Activated naive CD8-positive, alpha-beta T cell treated with anti-CD3 and anti-CD28 coated beads, Interleukin-2, amount 10 ng/mL, durations not matched to agents 7 days and 5 days (primary cell): ENCODE measurements at regions not wholly inside any gene's neighbourhood (a gene's known extent, or its start where the extent isn't known, plus 50 kb on each side); places are given as distances from the start of the nearest gene placed in this dataset.

Experiments
- ATAC-seq: fragments of 150-1000 bp; cut with Tn5 transposase; one replicate; pipeline ENCODE4 v1.10.0; 2021; ENCODE audit warnings: low read depth, moderate library complexity
- POLR2A ChIA-PET: fragments of 350-600 bp; sonication (Branson Sonifier 250); formaldehyde crosslinking; loops from one replicate; lab custom pipeline; 2021; ENCODE audit warnings: antibody characterized with exemption; lab: Charles Lee
- DNase-seq: peaks from one replicate; pipeline ENCODE4 v3.0.0; 2021
- H3K27ac Mint-ChIP-seq: one replicate; pipeline ENCODE4 v1.8.0; 2022; ENCODE audit warnings: mild to moderate bottlenecking, mixed read lengths
- H3K27me3 Mint-ChIP-seq: one replicate; pipeline ENCODE4 v1.8.0; 2022; ENCODE audit warnings: mild to moderate bottlenecking, moderate library complexity, mixed read lengths
- H3K36me3 Mint-ChIP-seq: one replicate; pipeline ENCODE4 v1.8.0; 2021; ENCODE audit warnings: mild to moderate bottlenecking, mixed read lengths
- H3K4me1 Mint-ChIP-seq: one replicate; pipeline ENCODE4 v1.8.0; 2021; ENCODE audit warnings: mixed read lengths
- H3K4me3 Mint-ChIP-seq: one replicate; pipeline ENCODE4 v1.8.0; 2022; ENCODE audit warnings: mild to moderate bottlenecking, moderate library complexity, mixed read lengths
- H3K9me3 Mint-ChIP-seq: one replicate; pipeline ENCODE4 v1.8.0; 2021; ENCODE audit warnings: mixed read lengths

DNA sequence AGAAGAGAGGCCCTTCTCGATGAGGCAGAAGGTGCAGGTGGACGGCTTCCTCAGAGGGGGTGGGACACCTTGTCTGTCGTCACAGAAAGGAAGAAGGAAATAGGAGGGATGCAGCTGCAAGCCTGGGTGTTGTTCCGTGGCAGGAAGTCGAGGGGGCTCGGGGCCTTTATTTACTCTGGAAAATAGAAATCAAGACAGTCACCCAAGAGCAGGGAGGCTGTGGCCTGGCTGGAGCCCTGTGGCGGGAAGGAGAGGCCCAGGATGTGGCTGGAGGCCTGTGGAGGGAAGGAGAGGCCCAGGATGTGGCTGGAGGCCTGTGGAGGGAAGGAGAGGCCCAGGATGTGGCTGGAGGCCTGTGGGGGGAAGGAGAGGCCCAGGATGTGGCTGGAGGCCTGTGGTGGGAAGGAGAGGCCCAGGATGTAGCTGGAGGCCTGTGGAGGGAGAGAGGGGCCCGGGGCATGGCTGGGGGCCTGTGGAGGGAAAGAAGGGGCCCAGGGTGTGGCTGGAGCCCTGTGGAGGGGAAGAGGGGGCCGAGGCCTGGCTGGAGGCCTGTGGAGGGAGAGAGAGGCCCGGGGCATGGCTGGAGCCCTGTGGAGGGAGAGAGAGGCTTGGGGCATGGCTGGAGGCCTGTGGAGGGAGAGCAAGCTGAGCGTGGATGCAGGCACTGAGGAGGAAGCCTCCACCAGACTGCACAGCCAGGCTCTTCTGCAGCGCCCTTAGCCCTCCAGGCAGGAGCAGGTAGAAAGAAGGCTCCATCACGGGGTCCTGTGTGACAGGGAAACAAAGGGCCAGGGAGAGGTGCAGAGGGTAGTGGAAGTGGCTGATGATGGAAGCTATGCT, 97.3 kb upstream of the SFMBT2 start:
- Mint-ChIP-seq H3K27me3 (no peaks in the 10 kb centered on the region), H3K36me3 (peaks cover 58% of the 10 kb centered on the region), H3K4me1 (peaks cover 55% of the 10 kb centered on the region), H3K9me3 (peaks cover 39% of the 10 kb centered on the region), H3K4me3 (peak overlapping the region; percentile 58), H3K27ac (peak overlapping the region; percentile 89)
- ATAC-seq (peak; percentile 80), DNase-seq (peak; percentile 88)
- POLR2A ChIA-PET = interaction anchor here (0.6 to 3.6 kb wide), 8 partner anchors 14 to 581 kb away, joined by 3 to 20 read pairs (median 7); partner anchors contain the start of gene SFMBT2

DNA sequence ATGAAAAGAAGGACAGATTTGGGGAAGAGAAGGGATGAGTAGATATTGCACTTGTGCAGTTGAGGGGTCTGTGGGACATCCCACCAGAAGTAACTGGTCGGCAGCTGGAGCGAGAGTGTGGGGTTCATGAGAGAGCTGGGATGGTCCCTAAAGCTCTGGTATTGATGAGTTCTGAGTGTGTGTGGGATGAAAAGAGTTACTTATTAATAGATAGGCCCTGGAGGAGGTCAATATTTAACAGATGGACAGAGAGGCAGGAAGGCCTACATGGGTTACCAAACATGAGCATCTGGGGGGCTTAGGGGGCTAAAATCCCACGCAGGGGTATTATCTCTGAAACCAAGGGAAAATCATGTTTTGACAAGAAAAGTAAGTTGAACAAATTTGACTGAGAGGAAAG, 95.7 kb upstream of the SFMBT2 start:
- Mint-ChIP-seq H3K36me3 (peaks cover 56% of the 10 kb centered on the region), H3K27ac (peak overlapping the region; percentile 89), H3K4me3 (peak overlapping the region; percentile 3), H3K4me1 (peaks cover 54% of the 10 kb centered on the region), H3K9me3 (peaks cover 36% of the 10 kb centered on the region), H3K27me3 (no peaks in the 10 kb centered on the region)
- ATAC-seq (no peak), DNase-seq (no peak)
- POLR2A ChIA-PET = interaction anchor here (1.1 to 3.6 kb wide), 3 partner anchors 22 to 95 kb away, joined by 5 to 20 read pairs (median 15); partner anchors contain the start of gene SFMBT2

DNA sequence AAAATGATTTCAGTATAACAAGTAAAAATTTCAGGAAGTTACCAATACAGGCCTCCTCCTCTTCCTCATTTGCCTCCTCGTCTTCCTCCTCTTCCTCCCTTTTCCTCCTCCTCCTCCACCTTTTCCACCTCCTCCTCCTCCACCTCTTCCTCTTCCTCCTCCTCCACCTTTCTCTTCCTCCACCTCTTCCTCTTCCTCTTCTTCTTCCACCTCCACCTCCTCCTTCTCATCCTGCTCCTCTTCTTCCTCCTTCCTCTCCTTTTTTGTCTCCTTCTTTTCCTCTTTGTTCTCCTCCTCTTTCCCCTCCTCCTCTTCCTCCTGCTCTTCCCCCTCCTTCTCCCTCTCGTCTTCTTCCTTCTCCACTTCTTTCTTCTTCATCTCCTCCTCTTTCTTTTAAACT, 94.4 kb upstream of the SFMBT2 start:
- Mint-ChIP-seq H3K36me3 (peaks cover 44% of the 10 kb centered on the region), H3K4me1 (peaks cover 57% of the 10 kb centered on the region), H3K9me3 (peaks cover 27% of the 10 kb centered on the region), H3K27ac (peak overlapping the region; percentile 64), H3K27me3 (no peaks in the 10 kb centered on the region), H3K4me3 (no peak overlapping the region)
- DNase-seq (no peak), ATAC-seq (no peak)
- POLR2A ChIA-PET = no interaction called here

DNA sequence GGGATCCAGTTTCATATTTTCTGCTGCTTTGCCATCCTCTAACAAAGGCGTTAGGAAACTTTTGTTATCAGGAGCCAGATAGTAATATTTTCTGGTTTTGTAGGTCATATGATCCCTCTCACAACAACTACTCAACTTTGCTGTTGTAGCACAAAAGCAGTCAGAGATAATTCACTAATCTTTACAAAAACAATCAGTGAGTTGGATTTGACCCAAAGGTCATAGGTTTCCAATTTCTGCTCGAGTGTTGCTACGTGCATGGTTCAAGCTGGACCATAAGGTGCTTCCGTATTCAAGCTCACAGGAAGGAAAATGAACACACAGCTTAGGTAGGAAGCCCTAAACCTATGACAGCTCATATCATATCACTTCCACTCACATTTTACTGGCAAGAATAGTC, 92.4 kb upstream of the SFMBT2 start:
- Mint-ChIP-seq H3K9me3 (peaks cover 14% of the 10 kb centered on the region), H3K4me3 (no peak overlapping the region), H3K27me3 (no peaks in the 10 kb centered on the region), H3K36me3 (peaks cover 26% of the 10 kb centered on the region), H3K4me1 (peaks cover 43% of the 10 kb centered on the region), H3K27ac (no peak overlapping the region)
- DNase-seq (no peak), ATAC-seq (no peak)
- POLR2A ChIA-PET = interaction anchor here (0.8 to 0.9 kb wide), 2 partner anchors 19 to 93 kb away, joined by 3 to 4 read pairs; no protein-coding TSS in a partner anchor

DNA sequence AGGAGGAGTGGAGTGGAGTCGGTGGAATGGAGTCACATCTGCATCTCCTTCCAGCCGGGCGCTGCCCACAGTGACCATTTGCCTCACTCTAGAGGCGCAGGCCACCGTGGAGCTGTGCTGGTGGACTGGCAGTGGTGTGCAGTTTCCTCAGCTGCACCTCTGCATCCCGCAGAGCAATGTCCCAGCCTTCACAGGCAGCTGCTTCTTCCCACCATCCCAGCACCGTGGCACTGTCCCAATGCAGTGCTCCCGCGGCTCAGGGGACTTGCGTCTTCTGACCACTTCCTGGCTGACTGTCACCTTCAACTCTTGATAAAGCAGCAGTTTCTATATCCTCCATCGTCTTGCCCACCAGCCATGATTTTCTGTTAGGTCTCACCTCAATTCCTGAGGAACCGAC, 90.3 kb upstream of the SFMBT2 start:
- Mint-ChIP-seq H3K9me3 (peaks cover 11% of the 10 kb centered on the region), H3K27me3 (no peaks in the 10 kb centered on the region), H3K27ac (peak overlapping the region; percentile 66), H3K4me1 (peaks cover 36% of the 10 kb centered on the region), H3K36me3 (peaks cover 13% of the 10 kb centered on the region), H3K4me3 (peak overlapping the region; percentile 36)
- ATAC-seq = peak; percentile 86
- POLR2A ChIA-PET = interaction anchor here (1.1 to 2.1 kb wide), 3 partner anchors 9 to 21 kb away, joined by 3 to 9 read pairs (median 5); no protein-coding TSS in a partner anchor
- DNase-seq = peak; percentile 45

DNA sequence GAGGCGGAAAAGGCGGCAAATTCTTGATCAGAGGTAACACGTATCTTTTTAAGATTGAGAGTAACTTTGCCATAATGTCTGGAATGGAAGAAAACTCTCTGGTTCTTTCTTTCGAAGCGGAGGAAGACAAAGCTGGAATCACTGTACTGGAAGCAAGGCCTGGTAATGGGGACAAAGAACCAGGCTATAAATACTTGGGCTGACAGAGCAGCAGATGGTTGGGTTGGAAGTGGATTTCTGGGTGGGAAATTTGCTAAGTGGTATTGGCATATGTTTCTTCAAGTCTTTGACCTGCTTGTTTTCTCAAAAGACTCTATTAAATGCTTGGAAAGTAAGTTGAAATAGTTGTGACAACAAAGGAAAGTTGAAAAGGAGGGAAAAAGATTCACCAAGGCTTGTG, 87.3 kb upstream of the SFMBT2 start:
- no peak overlapping the region for H3K4me3 Mint-ChIP-seq
- H3K36me3 Mint-ChIP-seq = peaks cover 2% of the 10 kb centered on the region
- peaks cover 40% of the 10 kb centered on the region for H3K4me1 Mint-ChIP-seq
- H3K9me3 Mint-ChIP-seq = peaks cover 4% of the 10 kb centered on the region
- POLR2A ChIA-PET = no interaction called here
- no peaks in the 10 kb centered on the region for H3K27me3 Mint-ChIP-seq
- DNase-seq (no peak), ATAC-seq (no peak)
- no peak overlapping the region for H3K27ac Mint-ChIP-seq

DNA sequence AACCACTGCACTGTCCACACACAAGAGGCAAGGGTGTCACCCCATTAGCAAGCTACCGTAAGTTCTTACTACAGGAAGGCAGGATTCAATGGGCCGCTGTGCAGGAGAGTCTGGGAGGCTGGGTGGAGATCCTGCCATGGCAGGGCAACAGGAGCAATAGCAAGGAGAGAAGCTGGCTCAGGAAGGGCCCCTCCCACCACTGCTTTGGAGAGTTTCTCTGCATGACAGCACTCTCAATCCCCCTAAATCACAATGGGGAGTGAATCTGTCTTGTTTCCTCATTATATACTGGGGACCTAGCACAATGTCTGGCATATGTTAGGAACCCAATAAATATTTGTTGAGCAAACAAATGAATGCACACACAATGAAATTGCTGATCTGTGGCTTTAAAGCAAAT, 83.2 kb upstream of the SFMBT2 start:
- POLR2A ChIA-PET = interaction anchor here (1.1 to 2.6 kb wide), 3 partner anchors 9 to 14 kb away, joined by 4 to 15 read pairs (median 6); no protein-coding TSS in a partner anchor
- H3K27ac Mint-ChIP-seq = no peak overlapping the region
- no peaks in the 10 kb centered on the region for H3K27me3 Mint-ChIP-seq
- DNase-seq (no peak), ATAC-seq (no peak)
- H3K4me1 Mint-ChIP-seq = peaks cover 53% of the 10 kb centered on the region
- no peak overlapping the region for H3K4me3 Mint-ChIP-seq
- H3K9me3 Mint-ChIP-seq = peaks cover 9% of the 10 kb centered on the region
- H3K36me3 Mint-ChIP-seq = peaks cover 16% of the 10 kb centered on the region

DNA sequence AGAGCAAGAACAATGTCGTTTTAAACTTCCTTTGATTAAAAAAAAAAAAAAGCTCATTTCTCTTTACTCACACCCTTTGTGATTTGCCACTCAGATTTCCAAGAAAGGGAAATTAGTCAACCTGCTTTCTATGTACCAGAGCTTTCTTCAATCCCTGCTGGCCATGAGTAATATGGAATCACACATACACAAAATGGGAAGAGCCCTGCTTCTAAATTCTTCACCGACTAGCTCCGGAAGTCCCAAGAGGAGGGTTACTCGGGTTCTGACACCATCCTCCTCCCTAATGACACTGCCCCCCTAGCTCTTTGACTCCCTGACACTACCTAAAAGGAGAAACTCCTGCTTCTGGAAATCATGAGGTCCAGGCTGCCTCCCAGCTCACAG, 81.8 kb upstream of the SFMBT2 start:
- H3K9me3 Mint-ChIP-seq = peaks cover 11% of the 10 kb centered on the region
- peak overlapping the region; percentile 81 for H3K27ac Mint-ChIP-seq
- no peak for DNase-seq
- no peaks in the 10 kb centered on the region for H3K27me3 Mint-ChIP-seq
- POLR2A ChIA-PET = interaction anchor here (0.9 to 2.6 kb wide), 4 partner anchors 9 to 20 kb away, joined by 3 to 15 read pairs (median 6); no protein-coding TSS in a partner anchor
- H3K36me3 Mint-ChIP-seq = peaks cover 20% of the 10 kb centered on the region
- ATAC-seq = peak; percentile 6
- peak overlapping the region; percentile 53 for H3K4me3 Mint-ChIP-seq
- peaks cover 58% of the 10 kb centered on the region for H3K4me1 Mint-ChIP-seq

DNA sequence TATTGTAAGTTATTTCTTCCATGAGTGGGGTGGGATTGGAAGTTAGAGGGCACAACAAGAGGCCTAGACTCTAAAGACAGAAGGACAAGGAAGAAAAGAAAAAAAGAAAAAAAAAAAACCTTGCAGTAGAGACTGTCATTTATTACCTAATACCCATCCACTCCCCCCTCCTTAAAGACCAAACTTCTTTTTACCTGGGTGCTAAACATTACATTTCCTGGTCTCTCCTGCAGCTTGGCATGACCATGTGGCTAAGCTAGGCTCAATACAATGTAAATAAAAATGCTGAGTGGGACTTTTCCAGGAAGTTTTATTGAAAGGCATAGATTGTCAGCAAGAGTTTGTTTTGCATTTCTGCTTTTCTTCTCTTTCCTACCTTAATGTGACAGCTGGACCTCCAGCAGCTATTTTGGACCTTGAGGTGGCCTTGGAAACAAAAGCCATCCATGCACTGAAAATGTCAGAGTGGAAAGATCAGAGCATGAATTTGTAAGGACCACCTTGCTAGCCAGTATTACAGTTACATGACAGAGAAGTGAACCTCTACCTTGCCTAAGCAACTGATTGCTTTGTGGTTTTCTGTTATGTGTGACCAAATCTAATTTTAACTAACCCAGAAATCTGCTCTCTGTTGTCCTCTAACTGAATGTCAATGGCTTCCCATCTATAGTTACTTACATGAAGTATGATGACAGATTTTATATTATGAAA, 81.3 kb upstream of the SFMBT2 start:
- H3K4me3 Mint-ChIP-seq = peak overlapping the region; percentile 53
- DNase-seq (no peak), ATAC-seq (peak; percentile 73)
- H3K27me3 Mint-ChIP-seq = no peaks in the 10 kb centered on the region
- H3K4me1 Mint-ChIP-seq = peaks cover 57% of the 10 kb centered on the region
- peaks cover 11% of the 10 kb centered on the region for H3K9me3 Mint-ChIP-seq
- peak overlapping the region; percentile 81 for H3K27ac Mint-ChIP-seq
- H3K36me3 Mint-ChIP-seq = peaks cover 24% of the 10 kb centered on the region
- POLR2A ChIA-PET = interaction anchor here (0.7 to 2.6 kb wide), 5 partner anchors 8 to 1549 kb away, joined by 3 to 15 read pairs (median 4); no protein-coding TSS in a partner anchor

DNA sequence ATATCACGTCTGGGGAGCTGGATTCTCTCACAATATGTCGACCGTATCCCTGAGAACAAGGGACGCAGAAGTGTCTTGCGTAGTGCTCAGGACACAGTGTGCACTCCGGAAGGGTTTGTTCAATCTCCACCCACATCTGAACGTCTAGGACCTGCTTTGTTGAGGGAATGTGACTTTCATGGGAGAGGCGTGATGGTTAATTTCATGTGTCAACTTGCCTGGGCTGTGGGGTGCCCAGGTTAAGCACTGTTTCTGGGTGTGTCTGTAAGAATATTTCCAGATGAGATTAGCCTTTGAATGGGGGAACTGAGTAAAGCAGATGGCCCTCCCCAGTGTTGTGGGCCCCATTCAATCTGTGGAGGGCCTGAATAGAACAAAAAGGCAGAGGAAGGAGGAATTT, 80.4 kb upstream of the SFMBT2 start:
- H3K4me1 Mint-ChIP-seq = peaks cover 60% of the 10 kb centered on the region
- POLR2A ChIA-PET = interaction anchor here (0.7 to 2.6 kb wide), 3 partner anchors 10 to 1548 kb away, joined by 3 to 15 read pairs (median 9); no protein-coding TSS in a partner anchor
- peak overlapping the region; percentile 78 for H3K27ac Mint-ChIP-seq
- no peak for ATAC-seq
- no peak for DNase-seq
- peaks cover 26% of the 10 kb centered on the region for H3K36me3 Mint-ChIP-seq
- H3K27me3 Mint-ChIP-seq = no peaks in the 10 kb centered on the region
- H3K9me3 Mint-ChIP-seq = peaks cover 13% of the 10 kb centered on the region
- no peak overlapping the region for H3K4me3 Mint-ChIP-seq

DNA sequence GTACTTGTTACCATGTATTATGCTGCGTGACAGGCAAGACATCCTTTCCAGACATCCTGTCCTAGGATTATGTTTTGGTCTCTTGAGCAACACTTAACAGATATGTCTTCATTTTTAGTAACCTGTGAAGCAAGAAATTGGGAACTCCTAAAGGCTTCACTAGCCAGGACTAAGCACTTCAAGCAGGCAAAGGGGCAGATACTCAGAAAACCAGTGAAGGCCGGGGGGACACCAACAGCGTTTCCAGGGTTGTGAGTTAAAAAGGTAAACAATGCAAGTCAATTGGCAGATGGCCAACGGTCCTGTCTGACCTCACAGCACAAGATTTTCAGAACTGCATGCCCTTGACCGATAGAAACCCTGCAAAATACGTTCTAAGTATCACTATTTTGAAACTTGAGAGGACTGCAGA, 77.6 kb upstream of the SFMBT2 start:
- Mint-ChIP-seq H3K4me1 (peaks cover 73% of the 10 kb centered on the region), H3K27ac (no peak overlapping the region), H3K4me3 (no peak overlapping the region), H3K36me3 (peaks cover 35% of the 10 kb centered on the region), H3K27me3 (no peaks in the 10 kb centered on the region), H3K9me3 (peaks cover 15% of the 10 kb centered on the region)
- POLR2A ChIA-PET = no interaction called here
- ATAC-seq = no peak
- no peak for DNase-seq

DNA sequence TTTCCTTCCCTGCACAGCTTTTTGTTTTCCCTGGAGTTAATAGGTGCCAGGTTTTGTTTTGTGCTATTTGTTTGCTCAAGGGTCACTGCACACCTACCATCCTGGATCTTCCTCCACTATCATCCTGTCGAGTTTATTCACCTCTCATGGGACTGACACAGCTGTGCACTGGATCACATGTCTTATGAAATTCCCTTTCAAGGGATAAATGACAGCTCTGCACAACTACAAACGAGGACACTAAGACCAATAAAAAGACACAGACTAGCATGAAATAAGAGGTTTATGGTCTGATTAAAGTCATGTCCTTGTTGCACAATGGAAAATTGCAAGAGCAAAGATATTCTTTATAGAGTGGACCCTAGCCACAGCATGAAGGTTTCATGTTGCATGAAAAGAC, 76.7 kb upstream of the SFMBT2 start:
- POLR2A ChIA-PET = no interaction called here
- H3K4me3 Mint-ChIP-seq = no peak overlapping the region

DNA sequence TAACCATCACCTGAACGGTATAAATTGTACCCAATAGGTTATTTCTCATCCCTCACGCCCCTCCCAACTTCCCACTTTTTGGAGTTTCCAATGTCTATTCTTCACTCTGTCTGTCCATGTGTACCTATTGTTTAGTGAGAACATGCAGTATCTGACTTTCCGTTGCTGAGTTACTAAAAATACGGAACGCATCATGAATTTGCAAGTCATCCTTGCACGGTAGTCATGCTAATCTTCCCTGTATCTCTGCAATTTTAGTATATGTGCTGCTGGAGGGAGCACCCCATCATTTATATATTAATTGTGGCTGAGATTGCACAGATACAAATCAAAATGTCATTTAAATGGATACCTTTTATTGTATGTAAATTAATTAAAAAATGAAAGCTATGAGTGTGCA, 75.7 kb upstream of the SFMBT2 start:
- H3K27ac Mint-ChIP-seq = peak overlapping the region; percentile 15
- POLR2A ChIA-PET = interaction anchor here (0.7 to 2.9 kb wide), 3 partner anchors 22 to 1442 kb away, joined by 3 to 24 read pairs (median 3); partner anchors contain the start of gene SFMBT2
- DNase-seq (no peak), ATAC-seq (no peak)
- H3K9me3 Mint-ChIP-seq = peaks cover 16% of the 10 kb centered on the region
- H3K27me3 Mint-ChIP-seq = no peaks in the 10 kb centered on the region
- H3K4me1 Mint-ChIP-seq = peaks cover 73% of the 10 kb centered on the region
- peaks cover 38% of the 10 kb centered on the region for H3K36me3 Mint-ChIP-seq
- no peak overlapping the region for H3K4me3 Mint-ChIP-seq

More for the DNA sequence above, 76.7 kb upstream of the SFMBT2 start:
- Mint-ChIP-seq H3K36me3 (peaks cover 39% of the 10 kb centered on the region), H3K9me3 (peaks cover 16% of the 10 kb centered on the region), H3K27me3 (no peaks in the 10 kb centered on the region), H3K27ac (no peak overlapping the region), H3K4me1 (peaks cover 73% of the 10 kb centered on the region)
- no peak for DNase-seq
- no peak for ATAC-seq
